Neutrophil (primary cell): ENCODE measurements at regions not wholly inside any gene's neighbourhood (a gene's known extent, or its start where the extent isn't known, plus 50 kb on each side); places are given as distances from the start of the nearest gene placed in this dataset.

ENCODE experiments used
- H3K27ac ChIP-seq: fragments of 200-600 bp; sonication (generic); 2 replicates; pipeline ENCODE4 v1.5.1; 2016; ENCODE audit warnings: mild to moderate bottlenecking, moderate library complexity
- H3K27me3 ChIP-seq: fragments of 200-600 bp; sonication (generic); 2 replicates; pipeline ENCODE4 v1.6.0; 2016; ENCODE audit warnings: mild to moderate bottlenecking
- H3K36me3 ChIP-seq: fragments of 200-600 bp; sonication (generic); 2 replicates; pipeline ENCODE4 v1.5.1; 2017
- H3K4me1 ChIP-seq, 2 experiments: fragments of 200-600 bp in 1 of 2; sonication (generic) in 1 of 2; 1 replicate in 1 of 2; 2 replicates in 1 of 2; pipeline versions ENCODE4 v1.5.1 to v1.6.1; 2013 to 2016; ENCODE audit warnings: low read depth in 1 of 2, low read length in 1 of 2, mild to moderate bottlenecking in 1 of 2, moderate library complexity in 1 of 2; ENCODE audit not compliant: control insufficient read depth in 1 of 2, insufficient read depth in 1 of 2
- H3K4me3 ChIP-seq, 2 experiments: fragments of 200-600 bp in 1 of 2; sonication (generic) in 1 of 2; 1 replicate in 1 of 2; 2 replicates in 1 of 2; pipeline ENCODE4 v1.5.1; 2013 to 2016; ENCODE audit warnings: low read depth in 1 of 2, low read length in 1 of 2, mild to moderate bottlenecking in 1 of 2, moderate library complexity in 1 of 2
- H3K9me3 ChIP-seq: fragments of 200-600 bp; sonication (generic); 2 replicates; pipeline ENCODE4 v1.5.1; 2016
- CTCF ChIP-seq: fragments of 200-600 bp; sonication (generic); IDR thresholded peaks from 2 replicates; pipeline ENCODE4 v1.5.1; 2016; ENCODE audit warnings: antibody characterized with exemption

GRCh38 chr5:158255609-158256008 lies 396.7 kb upstream of the CLINT1 start:
- H3K27me3 ChIP-seq: no peaks in the 10 kb centered on the region
- no peaks in the 10 kb centered on the region for H3K9me3 ChIP-seq
- no peak overlapping the region for H3K4me3 ChIP-seq
- H3K27ac ChIP-seq: no peak overlapping the region
- H3K4me1 ChIP-seq: no peaks in the 10 kb centered on the region
- no peak for TF ChIP-seq CTCF
- no peaks in the 10 kb centered on the region for H3K36me3 ChIP-seq

- no peaks in the 10 kb centered on the region for H3K9me3 ChIP-seq
- no peaks in the 10 kb centered on the region for H3K36me3 ChIP-seq
- H3K27me3 ChIP-seq: no peaks in the 10 kb centered on the region
- no peak overlapping the region for H3K27ac ChIP-seq
- no peak overlapping the region for H3K4me3 ChIP-seq
- no peak for TF ChIP-seq CTCF
- H3K4me1 ChIP-seq: no peaks in the 10 kb centered on the region
Measured at GRCh38 chr5:158246661-158247060, 387.7 kb upstream of the CLINT1 start.

- Histone ChIP-seq H3K9me3 (no peaks in the 10 kb centered on the region), H3K4me3 (no peak overlapping the region), H3K27ac (no peak overlapping the region), H3K36me3 (no peaks in the 10 kb centered on the region), H3K4me1 (no peaks in the 10 kb centered on the region), H3K27me3 (no peaks in the 10 kb centered on the region)
- TF ChIP-seq CTCF: no peak
Measured at GRCh38 chr5:158245513-158245912, 386.6 kb upstream of the CLINT1 start.

GRCh38 chr5:158244882-158245281 lies 385.9 kb upstream of the CLINT1 start:
- H3K4me3 ChIP-seq: no peak overlapping the region
- no peaks in the 10 kb centered on the region for H3K9me3 ChIP-seq
- no peaks in the 10 kb centered on the region for H3K27me3 ChIP-seq
- no peak for TF ChIP-seq CTCF
- H3K27ac ChIP-seq: no peak overlapping the region
- H3K4me1 ChIP-seq: no peaks in the 10 kb centered on the region
- H3K36me3 ChIP-seq: no peaks in the 10 kb centered on the region

- Histone ChIP-seq H3K4me1 (peaks cover 18 to 21% of the 10 kb centered on the region in 2 experiments), H3K9me3 (no peaks in the 10 kb centered on the region), H3K4me3 (no peak overlapping the region), H3K27ac (no peak overlapping the region), H3K36me3 (no peaks in the 10 kb centered on the region), H3K27me3 (no peaks in the 10 kb centered on the region)
- TF ChIP-seq CTCF: no peak
Measured at GRCh38 chr5:158236511-158237335, 377.8 kb upstream of the CLINT1 start.
